ENCODE measurements at regions not wholly inside any gene's neighbourhood (a gene's known extent, or its start where the extent isn't known, plus 50 kb on each side); places are given as distances from the start of the nearest gene placed in this dataset.

DNA sequence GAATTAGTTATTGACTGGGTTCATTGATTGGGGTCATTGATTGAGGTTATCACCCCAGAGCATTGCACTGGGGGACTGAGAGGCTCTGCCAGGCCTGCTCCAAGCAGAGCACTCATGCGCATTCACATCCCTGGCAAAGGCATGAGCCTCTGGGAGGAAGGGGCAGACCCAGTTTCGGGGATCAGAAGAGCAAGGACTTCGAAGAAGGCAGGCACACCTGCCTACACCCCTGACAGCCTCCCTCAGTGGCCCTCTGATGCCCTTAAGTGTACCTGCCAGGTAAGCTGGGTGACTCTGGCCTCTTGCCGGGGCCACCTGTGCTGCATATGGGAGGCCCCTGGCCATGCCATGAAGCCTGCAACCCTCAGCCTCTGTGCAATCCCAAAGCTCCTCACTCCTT, 181.1 kb downstream of the PTPN20 start:
- DNase-seq: no peak
- no CpG with 5 or more reads among the region's 4 CpGs for WGBS (ENCODE audit: insufficient coverage, low lambda C conversion rate)
- H3K36me3 ChIP-seq (ENCODE audit: control insufficient read depth, insufficient read depth, low read length): no peaks in the 10 kb centered on the region
- H3K4me1 ChIP-seq (ENCODE audit: control insufficient read depth, insufficient read depth, low read length): no peaks in the 10 kb centered on the region
- no peak overlapping the region for H3K27ac ChIP-seq (ENCODE audit: low read length)
- H3K4me3 ChIP-seq (ENCODE audit: low read length): no peak overlapping the region
- H3K9me3 ChIP-seq (ENCODE audit: control insufficient read depth, low read depth, low read length): no peaks in the 10 kb centered on the region
- no peaks in the 10 kb centered on the region for H3K27me3 ChIP-seq (ENCODE audit: control insufficient read depth, insufficient read depth, low read length)

DNA sequence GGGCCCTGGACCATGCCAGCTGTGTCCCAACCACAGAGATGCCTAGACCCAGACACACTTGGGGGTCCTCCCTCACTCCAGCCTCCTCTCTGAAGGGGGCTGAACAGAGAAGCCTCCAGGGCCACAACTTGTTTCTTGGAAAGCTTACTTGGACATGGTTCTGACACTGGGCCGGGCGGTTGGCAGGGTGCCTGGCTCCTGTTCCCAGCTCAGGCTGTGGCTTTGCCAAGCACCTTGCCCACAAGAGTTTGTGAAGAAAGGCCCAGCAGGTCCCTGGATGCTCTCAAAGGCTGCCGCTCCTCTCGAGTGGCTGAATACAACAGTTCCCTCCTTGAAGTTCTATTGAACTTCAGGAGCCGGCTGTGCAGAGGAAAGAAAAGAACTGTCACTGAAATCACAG, 181.6 kb downstream of the PTPN20 start:
- DNase-seq: no peak
- no peaks in the 10 kb centered on the region for H3K9me3 ChIP-seq (ENCODE audit: control insufficient read depth, low read depth, low read length)
- H3K27me3 ChIP-seq (ENCODE audit: control insufficient read depth, insufficient read depth, low read length): peaks cover 3% of the 10 kb centered on the region
- no peak overlapping the region for H3K27ac ChIP-seq (ENCODE audit: low read length)
- WGBS (ENCODE audit: insufficient coverage, low lambda C conversion rate): no CpG with 5 or more reads among the region's 5 CpGs
- H3K4me1 ChIP-seq (ENCODE audit: control insufficient read depth, insufficient read depth, low read length): no peaks in the 10 kb centered on the region
- H3K4me3 ChIP-seq (ENCODE audit: low read length): no peak overlapping the region
- H3K36me3 ChIP-seq (ENCODE audit: control insufficient read depth, insufficient read depth, low read length): no peaks in the 10 kb centered on the region

DNA sequence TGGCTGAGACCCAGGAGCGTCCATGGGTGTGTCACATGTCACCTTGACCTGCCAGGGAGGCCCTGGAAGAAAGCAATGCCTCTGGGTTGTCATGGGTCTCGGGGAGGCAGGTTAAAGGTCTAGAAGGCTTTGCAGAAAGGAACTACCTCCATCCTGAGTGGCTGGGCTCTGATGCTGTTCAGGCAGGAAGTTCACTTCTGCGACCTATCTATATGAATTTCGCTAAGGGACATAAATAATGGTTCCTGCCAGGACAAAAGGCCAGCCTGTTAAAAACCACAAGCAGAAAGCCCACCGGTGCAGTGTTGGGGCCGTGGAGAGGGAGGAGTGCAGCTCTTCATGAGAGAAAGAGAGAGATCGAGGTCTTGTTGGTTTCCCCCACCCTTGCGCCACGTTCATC, 182.9 kb downstream of the PTPN20 start:
- DNase-seq: no peak
- no peaks in the 10 kb centered on the region for H3K4me1 ChIP-seq (ENCODE audit: control insufficient read depth, insufficient read depth, low read length)
- WGBS (ENCODE audit: insufficient coverage, low lambda C conversion rate): no CpG with 5 or more reads among the region's 9 CpGs

DNA sequence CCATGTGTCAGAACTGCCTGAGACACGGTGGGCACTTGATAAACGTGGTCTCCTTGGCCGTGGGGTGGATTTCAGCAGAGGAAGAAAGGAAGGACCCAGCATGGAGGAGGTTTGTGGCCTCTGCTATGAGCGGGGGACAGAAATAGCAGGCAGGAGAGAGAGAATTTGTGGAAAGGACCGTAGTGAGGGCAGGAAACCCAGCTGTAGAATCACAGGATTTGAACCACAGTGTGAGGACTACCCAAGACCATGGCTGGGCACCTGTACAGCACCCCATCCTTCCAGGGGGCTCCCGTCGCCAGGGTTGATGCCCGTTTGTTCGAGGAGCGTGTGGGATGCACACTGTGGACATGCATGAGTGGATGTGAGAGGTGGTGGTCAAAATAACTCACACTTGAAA, 183.4 kb downstream of the PTPN20 start:
- Histone ChIP-seq H3K4me3 (ENCODE audit: low read length) (no peak overlapping the region), H3K36me3 (ENCODE audit: control insufficient read depth, insufficient read depth, low read length) (no peaks in the 10 kb centered on the region), H3K27me3 (ENCODE audit: control insufficient read depth, insufficient read depth, low read length) (peaks cover 9% of the 10 kb centered on the region), H3K9me3 (ENCODE audit: control insufficient read depth, low read depth, low read length) (no peaks in the 10 kb centered on the region), H3K4me1 (ENCODE audit: control insufficient read depth, insufficient read depth, low read length) (no peaks in the 10 kb centered on the region), H3K27ac (ENCODE audit: low read length) (no peak overlapping the region)
- no CpG with 5 or more reads among the region's 10 CpGs for WGBS (ENCODE audit: insufficient coverage, low lambda C conversion rate)
- DNase-seq: no peak

More for the DNA sequence above, 182.9 kb downstream of the PTPN20 start:
- no peaks in the 10 kb centered on the region for H3K36me3 ChIP-seq (ENCODE audit: control insufficient read depth, insufficient read depth, low read length)
- no peak overlapping the region for H3K27ac ChIP-seq (ENCODE audit: low read length)
- peaks cover 6% of the 10 kb centered on the region for H3K27me3 ChIP-seq (ENCODE audit: control insufficient read depth, insufficient read depth, low read length)
- H3K9me3 ChIP-seq (ENCODE audit: control insufficient read depth, low read depth, low read length): no peaks in the 10 kb centered on the region
- H3K4me3 ChIP-seq (ENCODE audit: low read length): no peak overlapping the region

DNA sequence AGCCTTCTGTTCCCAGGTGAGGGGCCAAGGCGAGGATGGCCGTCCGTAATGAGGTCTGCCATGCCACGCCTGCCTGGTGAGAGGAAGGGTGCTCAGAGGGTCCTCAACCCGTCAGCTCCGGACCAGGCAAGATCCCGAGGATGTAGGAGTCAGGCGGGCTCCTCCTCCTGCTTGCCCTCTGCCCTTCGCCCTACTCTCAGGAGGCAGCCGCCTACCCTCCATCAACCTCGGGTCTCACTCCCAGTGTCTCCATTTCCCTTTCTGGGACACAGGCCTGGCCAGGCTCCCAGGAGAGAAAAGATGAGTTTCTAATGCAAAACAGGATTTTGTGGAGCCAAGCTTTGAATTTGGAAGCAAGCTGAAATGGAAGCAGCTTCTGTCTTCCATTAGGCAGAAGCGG, 184.0 kb downstream of the PTPN20 start:
- no CpG with 5 or more reads among the region's 12 CpGs for WGBS (ENCODE audit: insufficient coverage, low lambda C conversion rate)
- Histone ChIP-seq H3K9me3 (ENCODE audit: control insufficient read depth, low read depth, low read length) (no peaks in the 10 kb centered on the region), H3K27ac (ENCODE audit: low read length) (no peak overlapping the region), H3K36me3 (ENCODE audit: control insufficient read depth, insufficient read depth, low read length) (no peaks in the 10 kb centered on the region), H3K27me3 (ENCODE audit: control insufficient read depth, insufficient read depth, low read length) (peaks cover 9% of the 10 kb centered on the region), H3K4me3 (ENCODE audit: low read length) (no peak overlapping the region), H3K4me1 (ENCODE audit: control insufficient read depth, insufficient read depth, low read length) (no peaks in the 10 kb centered on the region)
- DNase-seq: no peak

DNA sequence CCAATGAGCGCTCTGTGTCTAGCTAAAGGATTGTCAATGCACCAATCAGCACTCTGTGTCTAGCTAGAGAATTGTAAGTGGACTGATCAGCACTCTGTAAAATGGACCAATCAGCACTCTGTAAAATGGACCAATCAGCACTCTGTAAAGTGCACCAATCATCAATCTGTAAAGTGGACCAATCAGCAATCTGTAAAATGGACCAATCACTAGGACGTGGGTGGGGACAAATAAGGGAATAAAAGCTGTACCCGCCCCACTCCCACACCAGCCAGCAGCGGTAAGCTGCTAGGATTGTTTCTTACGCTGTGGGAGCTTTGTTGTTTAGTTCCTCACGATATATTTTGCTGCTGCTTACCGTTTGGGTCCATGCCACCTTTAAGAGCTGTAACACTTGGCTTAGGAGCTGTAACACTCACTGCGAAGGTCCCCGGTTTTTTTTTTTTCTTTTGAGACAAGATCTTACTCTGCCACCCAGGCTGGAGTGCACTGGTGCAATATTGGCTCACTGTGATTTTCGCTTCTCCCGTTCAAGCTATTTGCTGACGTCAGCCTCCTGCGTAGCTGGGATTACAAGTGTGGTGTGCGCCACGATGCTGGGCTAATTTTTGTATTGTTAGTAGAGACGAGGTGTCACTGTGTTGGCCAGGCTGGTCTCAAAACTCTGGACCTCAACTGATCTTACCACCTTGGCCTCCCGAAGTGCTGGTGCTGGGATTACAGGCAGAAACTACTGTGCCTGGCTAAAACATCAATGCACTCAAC, 184.8 kb downstream of the PTPN20 start:
- 100% methylated on average over 1 of the region's 17 CpGs for WGBS (ENCODE audit: insufficient coverage, low lambda C conversion rate)

DNA sequence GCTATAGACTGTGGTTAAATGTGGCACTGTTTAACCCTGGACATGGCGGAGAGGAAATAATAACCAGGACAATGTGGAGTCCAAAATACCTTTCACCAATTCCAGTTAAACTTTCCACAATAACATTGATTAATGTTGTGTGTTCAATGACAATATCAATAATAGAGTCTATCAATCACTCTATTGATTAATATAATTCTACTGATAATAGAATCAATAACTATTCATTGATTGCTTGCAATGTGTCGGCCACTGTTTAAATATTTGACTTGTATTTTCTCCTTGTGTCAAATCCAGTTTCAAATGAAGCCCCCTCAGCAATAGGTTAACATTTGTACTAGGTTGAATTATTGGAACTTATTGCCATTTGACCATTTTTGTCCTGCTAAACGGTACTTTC, 187.0 kb downstream of the PTPN20 start:
- no peak overlapping the region for H3K27ac ChIP-seq (ENCODE audit: low read length)
- no peak overlapping the region for H3K4me3 ChIP-seq (ENCODE audit: low read length)
- DNase-seq: no peak
- H3K4me1 ChIP-seq (ENCODE audit: control insufficient read depth, insufficient read depth, low read length): no peaks in the 10 kb centered on the region
- H3K36me3 ChIP-seq (ENCODE audit: control insufficient read depth, insufficient read depth, low read length): no peaks in the 10 kb centered on the region
- 20% methylated on average over 1 of the region's 3 CpGs for WGBS (ENCODE audit: insufficient coverage, low lambda C conversion rate)
- no peaks in the 10 kb centered on the region for H3K9me3 ChIP-seq (ENCODE audit: control insufficient read depth, low read depth, low read length)
- H3K27me3 ChIP-seq (ENCODE audit: control insufficient read depth, insufficient read depth, low read length): peaks cover 9% of the 10 kb centered on the region

More for the DNA sequence above, 184.8 kb downstream of the PTPN20 start:
- H3K4me1 ChIP-seq (ENCODE audit: control insufficient read depth, insufficient read depth, low read length): no peaks in the 10 kb centered on the region
- H3K36me3 ChIP-seq (ENCODE audit: control insufficient read depth, insufficient read depth, low read length): no peaks in the 10 kb centered on the region
- H3K4me3 ChIP-seq (ENCODE audit: low read length): no peak overlapping the region
- DNase-seq: no peak
- no peak overlapping the region for H3K27ac ChIP-seq (ENCODE audit: low read length)
- H3K27me3 ChIP-seq (ENCODE audit: control insufficient read depth, insufficient read depth, low read length): peaks cover 9% of the 10 kb centered on the region
- no peaks in the 10 kb centered on the region for H3K9me3 ChIP-seq (ENCODE audit: control insufficient read depth, low read depth, low read length)

DNA sequence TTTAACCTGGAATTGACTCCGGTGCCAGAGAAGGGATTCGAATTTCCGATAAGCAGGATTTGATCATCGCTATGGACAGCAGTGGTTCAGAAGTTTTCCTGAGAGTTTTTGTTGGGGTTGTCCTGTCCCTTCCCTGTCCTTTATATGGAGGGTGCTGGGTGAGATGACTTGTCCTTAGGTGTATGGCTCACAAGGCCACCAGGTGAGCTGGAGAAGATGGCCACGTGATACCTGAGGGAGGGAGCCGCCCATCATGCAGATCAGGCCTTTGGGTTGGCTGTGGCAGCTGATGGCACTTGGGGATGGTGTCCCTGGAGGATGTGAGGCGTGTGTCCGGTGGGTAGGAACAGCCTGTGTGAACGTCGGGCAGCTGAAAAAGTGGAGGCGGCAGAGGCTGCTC, 187.7 kb downstream of the PTPN20 start:
- H3K27me3 ChIP-seq (ENCODE audit: control insufficient read depth, insufficient read depth, low read length): peaks cover 9% of the 10 kb centered on the region
- no peaks in the 10 kb centered on the region for H3K4me1 ChIP-seq (ENCODE audit: control insufficient read depth, insufficient read depth, low read length)
- no peak overlapping the region for H3K4me3 ChIP-seq (ENCODE audit: low read length)
- no CpG with 5 or more reads among the region's 11 CpGs for WGBS (ENCODE audit: insufficient coverage, low lambda C conversion rate)
- no peaks in the 10 kb centered on the region for H3K36me3 ChIP-seq (ENCODE audit: control insufficient read depth, insufficient read depth, low read length)
- H3K27ac ChIP-seq (ENCODE audit: low read length): no peak overlapping the region
- no peaks in the 10 kb centered on the region for H3K9me3 ChIP-seq (ENCODE audit: control insufficient read depth, low read depth, low read length)
- no peak for DNase-seq

DNA sequence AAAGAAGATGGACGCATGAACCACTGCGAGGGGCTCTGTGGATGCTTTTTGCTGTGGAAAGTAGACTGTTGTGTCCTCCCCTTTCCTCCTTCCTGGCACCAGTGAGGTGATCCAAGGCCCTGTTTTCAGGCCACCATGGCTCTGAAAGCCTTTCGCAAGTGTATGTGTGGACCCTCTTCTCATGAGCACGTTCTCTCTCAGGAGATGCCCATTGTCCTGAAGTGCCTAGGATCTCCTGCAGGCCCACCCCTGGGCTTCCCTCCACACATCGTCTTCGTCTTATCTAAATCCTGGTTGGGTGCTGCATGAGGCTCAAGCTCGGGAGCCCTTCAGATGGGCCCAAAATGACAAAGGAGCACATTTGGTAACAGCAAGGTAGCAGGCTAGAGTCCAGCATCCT, 188.2 kb downstream of the PTPN20 start:
- DNase-seq: no peak
- no peak overlapping the region for H3K4me3 ChIP-seq (ENCODE audit: low read length)
- H3K36me3 ChIP-seq (ENCODE audit: control insufficient read depth, insufficient read depth, low read length): no peaks in the 10 kb centered on the region
- whole genome bisulfite sequencing (ENCODE audit: insufficient coverage, low lambda C conversion rate): no CpG with 5 or more reads among the region's 7 CpGs
- no peaks in the 10 kb centered on the region for H3K4me1 ChIP-seq (ENCODE audit: control insufficient read depth, insufficient read depth, low read length)
- peaks cover 9% of the 10 kb centered on the region for H3K27me3 ChIP-seq (ENCODE audit: control insufficient read depth, insufficient read depth, low read length)
- H3K9me3 ChIP-seq (ENCODE audit: control insufficient read depth, low read depth, low read length): no peaks in the 10 kb centered on the region
- H3K27ac ChIP-seq (ENCODE audit: low read length): no peak overlapping the region

DNA sequence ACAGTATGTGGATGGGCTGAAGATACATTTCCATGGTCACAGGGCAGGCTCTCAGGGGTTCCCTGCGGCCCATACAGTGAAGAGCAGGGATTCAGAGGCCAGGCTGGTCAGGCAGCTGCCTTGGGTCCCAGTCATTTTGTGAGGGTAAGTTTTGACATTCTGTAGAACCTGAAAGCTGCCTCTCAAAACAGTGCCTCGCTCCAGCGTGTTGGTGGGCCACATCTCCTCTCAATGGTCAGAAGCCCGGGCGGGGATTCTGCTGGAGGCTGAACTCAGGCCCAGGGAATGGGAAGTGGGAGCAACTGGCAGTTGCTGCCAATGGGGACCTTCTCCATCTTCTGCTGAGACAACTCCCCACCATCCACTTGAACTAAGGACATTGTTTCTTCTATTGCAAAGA, 190.0 kb downstream of the PTPN20 start:
- Histone ChIP-seq H3K4me3 (ENCODE audit: low read length) (no peak overlapping the region), H3K9me3 (ENCODE audit: control insufficient read depth, low read depth, low read length) (no peaks in the 10 kb centered on the region), H3K4me1 (ENCODE audit: control insufficient read depth, insufficient read depth, low read length) (no peaks in the 10 kb centered on the region), H3K27ac (ENCODE audit: low read length) (no peak overlapping the region), H3K36me3 (ENCODE audit: control insufficient read depth, insufficient read depth, low read length) (no peaks in the 10 kb centered on the region), H3K27me3 (ENCODE audit: control insufficient read depth, insufficient read depth, low read length) (peaks cover 9% of the 10 kb centered on the region)
- DNase-seq: no peak
- no CpG with 5 or more reads among the region's 5 CpGs for WGBS (ENCODE audit: insufficient coverage, low lambda C conversion rate)

DNA sequence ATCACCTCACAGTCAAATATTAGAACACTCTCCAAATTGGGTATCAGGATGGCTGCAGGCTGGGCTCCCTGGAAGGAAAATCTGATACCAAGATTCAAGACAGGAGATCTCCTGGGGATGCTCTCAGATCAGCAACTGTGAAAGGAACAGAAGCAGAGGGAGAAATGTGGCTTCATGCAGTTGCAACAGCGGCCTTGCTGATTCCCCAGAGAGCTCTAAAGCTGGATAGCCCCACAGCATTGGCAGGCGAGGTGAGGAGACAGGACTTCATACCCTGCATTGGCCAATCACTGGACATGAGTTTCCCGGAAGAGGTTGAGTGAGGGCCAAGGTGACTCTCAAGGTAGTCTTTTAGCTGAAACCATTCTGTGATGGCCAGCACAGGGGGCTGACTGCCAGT, 190.6 kb downstream of the PTPN20 start:
- no peak overlapping the region for H3K27ac ChIP-seq (ENCODE audit: low read length)
- H3K27me3 ChIP-seq (ENCODE audit: control insufficient read depth, insufficient read depth, low read length): peaks cover 9% of the 10 kb centered on the region
- no peaks in the 10 kb centered on the region for H3K4me1 ChIP-seq (ENCODE audit: control insufficient read depth, insufficient read depth, low read length)
- no peaks in the 10 kb centered on the region for H3K9me3 ChIP-seq (ENCODE audit: control insufficient read depth, low read depth, low read length)
- no peaks in the 10 kb centered on the region for H3K36me3 ChIP-seq (ENCODE audit: control insufficient read depth, insufficient read depth, low read length)
- no peak overlapping the region for H3K4me3 ChIP-seq (ENCODE audit: low read length)
- WGBS (ENCODE audit: insufficient coverage, low lambda C conversion rate): no CpG with 5 or more reads among the region's 3 CpGs
- DNase-seq: no peak

Data from large intestine (tissue), 3 donors.